Pancreas (tissue), 10 donors: ENCODE measurements at regions not wholly inside any gene's neighbourhood (a gene's known extent, or its start where the extent isn't known, plus 50 kb on each side); places are given as distances from the start of the nearest gene placed in this dataset.

Source experiments
- ATAC-seq, 4 donors: fragments of 200-7000 bp; cut with Tn5 transposase; one replicate each; pipeline versions ENCODE4 v1.8.0 to v1.9.1; 2020; ENCODE audit warnings: mild to moderate bottlenecking in 4 of 4, moderate library complexity in 4 of 4
- DNase-seq, 6 donors: peaks; one replicate each; pipeline ENCODE4 v3.0.0-alpha.2; 2020
- FAIRE-seq: peaks from 2 replicates; lab custom pipeline; 2012; peaks lifted over from hg19 to GRCh38; lab: Jason Lieb, UNC
- H3K27ac ChIP-seq, 4 donors: fragments of 200-600 bp; sonication (generic); 1 replicate in 3 of 4; 2 replicates in 1 of 4; pipeline versions ENCODE4 v1.5.0 to v1.8.0; 2020
- H3K27me3 ChIP-seq, 4 donors: fragments of 200-600 bp; one replicate each; pipeline ENCODE4 v1.8.0; 2021
- H3K36me3 ChIP-seq, 3 donors: fragments of 200-600 bp; sonication (generic) in 1 of 3; one replicate each; pipeline versions ENCODE4 v1.5.0 to v1.8.0; 2020 to 2021
- H3K4me1 ChIP-seq, 3 donors: fragments of 200-600 bp; one replicate each; pipeline ENCODE4 v1.8.0; 2021
- H3K4me3 ChIP-seq, 4 donors: fragments of 200-600 bp; sonication (generic) in 2 of 4; one replicate each; pipeline versions ENCODE4 v1.5.0 to v1.8.0; 2020 to 2021
- H3K9me3 ChIP-seq, 4 donors: fragments of 200-600 bp; one replicate each; pipeline ENCODE4 v1.8.0; 2021
- WGBS, 2 donors: extraction: QIAGEN DNeasy Blood & Tissue Kit; methylation state at CpG; one replicate each; pipeline ENCODE4 v1.1.7; 2013; 5-methylcytosine and 5-hydroxymethylcytosine counted together
- intact Hi-C, 3 donors: fragments of 100-400 bp; cut with DNase I; formaldehyde crosslinking; loops; one replicate each; pipeline versions ENCODE4 v1.11.1 to v1.14.2; 2022
- TF ChIP-seq, protein P1 (sequence below), 4 donors: fragments of 200-600 bp; sonication (generic) in 3 of 4; IDR thresholded peaks; one replicate each; pipeline versions ENCODE4 v1.5.0 to v1.8.0; 2021; ENCODE audit warnings: antibody characterized with exemption in 4 of 4
- donor health status: healthy with polysubstance abuse.
- donor health status: DM: no; HTN: no; CAD: no; lungs with moderate emphysema.
- donor health status: DM: no; HTN: no; CAD: no.
- donor health status: control.
- donor health status: control.
- donor health status: Bipolar disorder and iron deficiency.
- donor health status: DM: yes; HTN: yes; CAD: no.
- donor health status: DM: no; HTN: no; CAD: no.
- donor health status: DM: no; HTN: no; CAD: no.
- donor health status: DM: yes; HTN: yes; CAD: no.

DNA sequence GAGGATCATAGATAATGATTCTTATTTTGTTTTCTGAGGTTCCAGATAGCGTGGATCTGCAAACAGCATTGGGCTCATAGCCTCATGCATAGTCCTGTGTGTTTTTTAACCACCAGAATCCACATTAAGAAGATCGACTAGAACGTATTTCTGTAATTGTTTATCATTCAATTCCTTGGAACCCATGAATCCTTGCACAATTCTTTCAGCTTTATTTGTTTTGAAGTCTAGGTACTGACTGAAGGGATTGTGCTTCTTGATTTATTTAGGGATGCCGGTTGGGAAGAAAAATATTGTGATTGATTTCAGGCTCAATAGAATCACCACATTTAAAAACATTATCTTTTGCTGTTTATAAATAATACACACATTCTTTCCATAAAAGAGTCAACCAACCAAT is 314.6 kb upstream of the ZNF717 start:
- no peak for ATAC-seq
- 50 to 63% methylated on average over 4 of the region's 4 CpGs for WGBS, 2 donors
- Histone ChIP-seq H3K4me1 (no peaks in the 10 kb centered on the region), H3K36me3 (no peaks in the 10 kb centered on the region), H3K9me3 (no peaks in the 10 kb centered on the region), H3K27me3 (no peaks in the 10 kb centered on the region), H3K27ac (no peak overlapping the region), H3K4me3 (no peak overlapping the region)
- intact Hi-C loops = no loop called here
- TF ChIP-seq, protein P1, sequence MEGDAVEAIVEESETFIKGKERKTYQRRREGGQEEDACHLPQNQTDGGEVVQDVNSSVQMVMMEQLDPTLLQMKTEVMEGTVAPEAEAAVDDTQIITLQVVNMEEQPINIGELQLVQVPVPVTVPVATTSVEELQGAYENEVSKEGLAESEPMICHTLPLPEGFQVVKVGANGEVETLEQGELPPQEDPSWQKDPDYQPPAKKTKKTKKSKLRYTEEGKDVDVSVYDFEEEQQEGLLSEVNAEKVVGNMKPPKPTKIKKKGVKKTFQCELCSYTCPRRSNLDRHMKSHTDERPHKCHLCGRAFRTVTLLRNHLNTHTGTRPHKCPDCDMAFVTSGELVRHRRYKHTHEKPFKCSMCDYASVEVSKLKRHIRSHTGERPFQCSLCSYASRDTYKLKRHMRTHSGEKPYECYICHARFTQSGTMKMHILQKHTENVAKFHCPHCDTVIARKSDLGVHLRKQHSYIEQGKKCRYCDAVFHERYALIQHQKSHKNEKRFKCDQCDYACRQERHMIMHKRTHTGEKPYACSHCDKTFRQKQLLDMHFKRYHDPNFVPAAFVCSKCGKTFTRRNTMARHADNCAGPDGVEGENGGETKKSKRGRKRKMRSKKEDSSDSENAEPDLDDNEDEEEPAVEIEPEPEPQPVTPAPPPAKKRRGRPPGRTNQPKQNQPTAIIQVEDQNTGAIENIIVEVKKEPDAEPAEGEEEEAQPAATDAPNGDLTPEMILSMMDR (IDR thresholded peaks at IDR 0.05) = no peak
- FAIRE-seq = no peak
- no peak for DNase-seq

GRCh38 chr3:76107935-76108570 is 322.7 kb upstream of the ZNF717 start:
- no peak overlapping the region for H3K4me3 ChIP-seq
- H3K27ac ChIP-seq = no peak overlapping the region
- ATAC-seq = peak in 3 of 4 donors; percentile 56 to 61 (median 59)
- TF ChIP-seq, protein P1 (IDR thresholded peaks at IDR 0.05) = peak; percentile 10 to 55 (median 36)
- DNase-seq = peak in 1 of 6 donors; percentile 8
- intact Hi-C loops = no loop called here
- FAIRE-seq = peak; percentile 80
- no peaks in the 10 kb centered on the region for H3K27me3 ChIP-seq
- peaks cover 0 to 4% (median 0%) of the 10 kb centered on the region in 4 donors for H3K9me3 ChIP-seq
- no peaks in the 10 kb centered on the region for H3K36me3 ChIP-seq
- 1 to 2% methylated on average over 5 of the region's 5 CpGs for WGBS, 2 donors
- H3K4me1 ChIP-seq = no peaks in the 10 kb centered on the region

DNA sequence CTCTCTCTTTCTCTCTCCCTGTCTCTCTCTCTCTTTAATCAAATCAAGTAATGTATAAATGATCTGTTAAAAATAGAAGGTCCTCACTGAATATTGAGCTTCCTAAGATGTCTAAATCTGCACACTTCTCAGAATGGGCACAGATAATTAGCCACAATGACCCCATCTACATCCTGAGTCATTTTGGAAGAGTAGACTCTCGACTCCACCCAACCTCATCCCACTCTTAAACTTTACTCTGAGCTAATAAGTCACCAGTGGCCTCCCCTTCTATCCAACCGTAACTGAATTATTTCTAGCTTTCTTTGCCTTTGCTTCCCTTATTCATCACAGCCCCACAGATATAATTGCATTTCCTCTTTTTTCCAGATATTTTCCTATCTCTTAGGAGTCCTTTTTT is 326.5 kb upstream of the ZNF717 start:
- Histone ChIP-seq H3K9me3 (peaks cover 0 to 4% (median 0%) of the 10 kb centered on the region in 4 donors), H3K4me3 (no peak overlapping the region), H3K4me1 (no peaks in the 10 kb centered on the region), H3K36me3 (no peaks in the 10 kb centered on the region), H3K27ac (no peak overlapping the region), H3K27me3 (no peaks in the 10 kb centered on the region)
- TF ChIP-seq, protein P1 (IDR thresholded peaks at IDR 0.05) = no peak
- intact Hi-C loops = no loop called here
- 58 to 63% methylated on average over 2 of the region's 2 CpGs for WGBS, 2 donors
- ATAC-seq (no peak), DNase-seq (no peak), FAIRE-seq (no peak)

- H3K36me3 ChIP-seq = no peaks in the 10 kb centered on the region
- FAIRE-seq = no peak
- H3K4me3 ChIP-seq = no peak overlapping the region
- no peak for DNase-seq
- H3K27me3 ChIP-seq = no peaks in the 10 kb centered on the region
- no peaks in the 10 kb centered on the region for H3K4me1 ChIP-seq
- intact Hi-C loops = no loop called here
- TF ChIP-seq, protein P1 (IDR thresholded peaks at IDR 0.05) = no peak
- H3K9me3 ChIP-seq = no peaks in the 10 kb centered on the region
- no peak for ATAC-seq
- H3K27ac ChIP-seq = no peak overlapping the region
Observed at GRCh38 chr3:76122007-76122406, 336.7 kb upstream of the ZNF717 start.

DNA sequence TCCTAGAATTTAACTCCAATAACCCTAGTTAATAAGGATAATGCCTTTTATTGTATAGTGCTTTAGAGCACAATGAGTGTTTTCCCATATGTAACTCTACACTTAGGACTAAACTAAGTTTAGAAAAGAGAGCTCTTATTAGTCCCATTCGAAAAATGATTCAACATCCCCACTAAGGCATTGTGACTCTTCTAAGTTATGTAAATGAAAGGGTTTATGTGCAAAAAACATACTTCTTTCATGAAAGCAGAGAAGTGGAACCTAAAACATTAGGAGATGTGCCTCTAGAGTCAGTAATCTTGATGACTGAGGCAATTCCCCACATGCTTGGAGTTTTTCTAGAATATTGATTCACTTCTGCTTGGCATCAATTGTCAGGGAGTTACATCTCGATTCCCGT is 344.1 kb upstream of the ZNF717 start:
- TF ChIP-seq, protein P1 (IDR thresholded peaks at IDR 0.05) = no peak
- 41 to 53% methylated on average over 3 of the region's 3 CpGs for WGBS, 2 donors
- DNase-seq (no peak), ATAC-seq (no peak), FAIRE-seq (no peak)
- no peaks in the 10 kb centered on the region for H3K36me3 ChIP-seq
- H3K4me3 ChIP-seq = no peak overlapping the region
- intact Hi-C loops = no loop called here
- no peaks in the 10 kb centered on the region for H3K4me1 ChIP-seq
- H3K27me3 ChIP-seq = no peaks in the 10 kb centered on the region
- no peaks in the 10 kb centered on the region for H3K9me3 ChIP-seq
- no peak overlapping the region for H3K27ac ChIP-seq
